GM12878 (cell line): ENCODE measurements at regions not wholly inside any gene's neighbourhood (a gene's known extent, or its start where the extent isn't known, plus 50 kb on each side); places are given as distances from the start of the nearest gene placed in this dataset.

Experiments used
- ATAC-seq: fragments of 200-7000 bp; cut with Tn5 transposase; 3 replicates; pipeline ENCODE4 v1.9.1; 2020; ENCODE audit warnings: mild to moderate bottlenecking, moderate library complexity
- BruUV-seq: library from RNA; stranded (reverse); fragments of 400-500 nt; replicated peaks from 2 replicates; lab custom pipeline; 2021; lab: Mats Ljungman, UMichigan
- CTCF ChIA-PET: fragments of 300-600 bp; sonication (Branson Sonifier 250); formaldehyde crosslinking; extraction: SDS; loops from one replicate; lab custom pipeline; 2021; ENCODE audit warnings: inconsistent platforms; lab: Yijun Ruan, JAX
- POLR2A ChIA-PET: fragments of 350-600 bp; formaldehyde crosslinking; extraction: SDS; loops from one replicate; lab custom pipeline; 2021; ENCODE audit warnings: inconsistent platforms; lab: Charles Lee
- RAD21 ChIA-PET: fragments of 300-600 bp; sonication (Branson Sonifier 250); formaldehyde crosslinking; loops from one replicate; lab custom pipeline; 2023; ENCODE audit warnings: antibody characterized with exemption; ENCODE audit not compliant: unreplicated experiment; lab: Charles Lee
- SMC1A ChIA-PET: fragments of 300-600 bp; sonication (Branson Sonifier 250); formaldehyde crosslinking; loops from one replicate; lab custom pipeline; 2023; ENCODE audit not compliant: unreplicated experiment, uncharacterized antibody; lab: Charles Lee
- DNase-seq: peaks from one replicate; pipeline ENCODE4 v3.0.0-alpha.2; 2011; ENCODE audit warnings: low read depth, low spot score
- FAIRE-seq: peaks from 3 replicates; lab custom pipeline; 2011; peaks lifted over from hg19 to GRCh38; lab: Jason Lieb, UNC
- H2AFZ ChIP-seq: 2 replicates; pipeline ENCODE4 v1.6.0; 2011; ENCODE audit warnings: low read depth, low read length, control low read depth; ENCODE audit not compliant: control insufficient read depth
- H3K27ac ChIP-seq: 2 replicates; pipeline ENCODE4 v1.5.1; 2011; ENCODE audit warnings: control low read depth; ENCODE audit not compliant: control insufficient read depth, insufficient read depth
- H3K27me3 ChIP-seq, 2 experiments: replicated peaks in 1 of 2; 2 replicates each; pipeline versions ENCODE4 v1.6.0 to v1.6.1; 2011; ENCODE audit warnings: low read length in 1 of 2; ENCODE audit not compliant: control insufficient read depth in 2 of 2, insufficient read depth in 2 of 2
- H3K36me3 ChIP-seq, 2 experiments: 2 replicates each; pipeline ENCODE4 v1.5.1; 2011; ENCODE audit warnings: low read length in 1 of 2; ENCODE audit not compliant: control insufficient read depth in 2 of 2, insufficient read depth in 2 of 2
- H3K4me1 ChIP-seq: 2 replicates; pipeline ENCODE4 v1.6.1; 2011; ENCODE audit warnings: mild to moderate bottlenecking, low read length, moderate library complexity, mixed read lengths; ENCODE audit not compliant: control insufficient read depth, insufficient read depth
- H3K4me2 ChIP-seq: 2 replicates; pipeline ENCODE4 v1.6.0; 2011; ENCODE audit warnings: control low read depth; ENCODE audit not compliant: control insufficient read depth, insufficient read depth
- H3K4me3 ChIP-seq: fragments of 200-600 bp; sonication (generic); 2 replicates; pipeline ENCODE4 v1.5.1; 2016
- H3K79me2 ChIP-seq: 2 replicates; pipeline ENCODE4 v1.6.0; 2011; ENCODE audit warnings: low read length; ENCODE audit not compliant: control insufficient read depth, insufficient read depth
- H3K9ac ChIP-seq: 2 replicates; pipeline ENCODE4 v1.8.0; 2011; ENCODE audit warnings: low read length, control low read depth, mixed read lengths; ENCODE audit not compliant: control insufficient read depth, insufficient read depth
- H3K9me3 ChIP-seq: replicated peaks from 3 replicates; pipeline ENCODE4 v1.5.1; 2011; ENCODE audit warnings: mild to moderate bottlenecking, low read length; ENCODE audit not compliant: control insufficient read depth, insufficient read depth
- H4K20me1 ChIP-seq: 2 replicates; pipeline ENCODE4 v1.6.0; 2011; ENCODE audit not compliant: control insufficient read depth, insufficient read depth
- BCL3 ChIP-seq: IDR thresholded peaks from 2 replicates; pipeline ENCODE4 v1.6.1; 2011; ENCODE audit warnings: borderline replicate concordance, low read depth, mild to moderate bottlenecking, moderate library complexity, low read length; ENCODE audit not compliant: insufficient read depth, poor library complexity, severe bottlenecking
- JUNB ChIP-seq: IDR thresholded peaks from 2 replicates; pipeline ENCODE4 v1.6.1; 2016; ENCODE audit warnings: antibody characterized with exemption, mild to moderate bottlenecking
- MYB ChIP-seq: fragments of 150-350 bp; IDR thresholded peaks from 2 replicates; pipeline ENCODE4 v1.6.1; 2014; ENCODE audit warnings: mild to moderate bottlenecking, low read depth, low read length, borderline replicate concordance
- RAD21 ChIP-seq: IDR thresholded peaks from 2 replicates; pipeline ENCODE4 v1.6.1; 2011; ENCODE audit warnings: mild to moderate bottlenecking, low read depth, low read length, moderate library complexity; ENCODE audit not compliant: insufficient read depth
- SREBF2 ChIP-seq: IDR thresholded peaks from 2 replicates; pipeline ENCODE4 v1.6.1; 2012; ENCODE audit warnings: mild to moderate bottlenecking, low read length
- SRF ChIP-seq, 2 experiments: IDR thresholded peaks; 2 replicates each; pipeline ENCODE4 v1.6.1; 2011; ENCODE audit warnings: low read depth in 2 of 2, low read length in 2 of 2, mild to moderate bottlenecking in 1 of 2, moderate library complexity in 1 of 2
- YBX1 ChIP-seq: fragments of 450-650 bp; IDR thresholded peaks from 2 replicates; pipeline ENCODE4 v1.6.1; 2016; ENCODE audit warnings: antibody characterized with exemption
- ZBTB11 ChIP-seq: fragments of 450-650 bp; formaldehyde crosslinking; IDR thresholded peaks from 2 replicates; pipeline ENCODE4 v1.5.0; 2022; ENCODE audit warnings: mild to moderate bottlenecking, missing genetic modification characterization
- ZZZ3 ChIP-seq: IDR thresholded peaks from 2 replicates; pipeline ENCODE4 v1.6.1; 2011; ENCODE audit warnings: low read depth; ENCODE audit not compliant: control insufficient read depth, insufficient read length
- WGBS: methylation state at CpG from one replicate; pipeline ENCODE4 v1.1.6; 2016; ENCODE audit warnings: low lambda C conversion rate; ENCODE audit not compliant: insufficient replicate concordance, insufficient coverage; ENCODE audit errors: missing lambda C conversion rate; 5-methylcytosine and 5-hydroxymethylcytosine counted together
- in situ Hi-C: fragments of 300-500 bp; cut with MboI; formaldehyde crosslinking; loops from 9 replicates; pipeline ENCODE4 v1.14.3; 2018; ENCODE audit warnings: mixed read lengths
- intact Hi-C: fragments of 100-400 bp; cut with micrococcal nuclease; formaldehyde crosslinking; loops from one replicate; pipeline ENCODE4 v1.14.2; 2022; ENCODE audit not compliant: unreplicated experiment
- TF ChIP-seq, protein P1 (sequence below): IDR thresholded peaks from 2 replicates; pipeline ENCODE4 v1.6.1; 2012; ENCODE audit warnings: low read depth, low read length, improper control_type of control experiment

GRCh38 chr15:24748812-24749439, 73.4 kb downstream of the NPAP1 start:
- intact Hi-C loops (no loop called here), in situ Hi-C loops (no loop called here)
- no peaks in the 10 kb centered on the region for H4K20me1 ChIP-seq
- no peak overlapping the region for H3K9ac ChIP-seq
- H3K4me2 ChIP-seq: no peak overlapping the region
- H3K27me3 ChIP-seq: no peaks in the 10 kb centered on the region
- no peaks in the 10 kb centered on the region for H3K79me2 ChIP-seq
- BruUV-seq: no TSS peak
- ATAC-seq (no peak), FAIRE-seq (no peak), DNase-seq (no peak)
- H3K36me3 ChIP-seq: no peaks in the 10 kb centered on the region
- no peak overlapping the region for H2AFZ ChIP-seq
- ChIA-PET SMC1A (no interaction called here), RAD21 (no interaction called here), POLR2A (no interaction called here), CTCF (no interaction called here)
- no peaks in the 10 kb centered on the region; the same call in 2 of the 3 replicates for H3K9me3 ChIP-seq
- TF ChIP-seq, protein P1, sequence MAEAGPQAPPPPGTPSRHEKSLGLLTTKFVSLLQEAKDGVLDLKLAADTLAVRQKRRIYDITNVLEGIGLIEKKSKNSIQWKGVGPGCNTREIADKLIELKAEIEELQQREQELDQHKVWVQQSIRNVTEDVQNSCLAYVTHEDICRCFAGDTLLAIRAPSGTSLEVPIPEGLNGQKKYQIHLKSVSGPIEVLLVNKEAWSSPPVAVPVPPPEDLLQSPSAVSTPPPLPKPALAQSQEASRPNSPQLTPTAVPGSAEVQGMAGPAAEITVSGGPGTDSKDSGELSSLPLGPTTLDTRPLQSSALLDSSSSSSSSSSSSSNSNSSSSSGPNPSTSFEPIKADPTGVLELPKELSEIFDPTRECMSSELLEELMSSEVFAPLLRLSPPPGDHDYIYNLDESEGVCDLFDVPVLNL: no peak
- H3K27ac ChIP-seq: no peak overlapping the region
- 48% methylated on average over 4 of the region's 4 CpGs for WGBS
- no peaks in the 10 kb centered on the region for H3K4me1 ChIP-seq
- H3K4me3 ChIP-seq: no peak overlapping the region

- POLR2A ChIA-PET: no interaction called here
- H2AFZ ChIP-seq: no peak overlapping the region
- no peaks in the 10 kb centered on the region for H3K4me1 ChIP-seq
- CTCF ChIA-PET: no interaction called here
- 29% methylated on average over 3 of the region's 3 CpGs for WGBS
- ATAC-seq: no peak
- no peak overlapping the region for H3K4me3 ChIP-seq
- H3K9me3 ChIP-seq: no peaks in the 10 kb centered on the region; the same call in 2 of the 3 replicates
- in situ Hi-C loops: no loop called here
- no peaks in the 10 kb centered on the region for H4K20me1 ChIP-seq
- no peak overlapping the region for H3K9ac ChIP-seq
- H3K27ac ChIP-seq: no peak overlapping the region
- H3K27me3 ChIP-seq: no peaks in the 10 kb centered on the region
- no peaks in the 10 kb centered on the region for H3K36me3 ChIP-seq
- no TSS peak for BruUV-seq
- H3K79me2 ChIP-seq: no peaks in the 10 kb centered on the region
- no peak overlapping the region for H3K4me2 ChIP-seq
- SMC1A ChIA-PET: no interaction called here
- no peak for DNase-seq
- intact Hi-C loops: no loop called here
- no peak for FAIRE-seq
- RAD21 ChIA-PET: no interaction called here
- TF ChIP-seq JUNB: no peak
- no peak for TF ChIP-seq ZBTB11 (CRISPR knock-in tag)
- TF ChIP-seq SREBF2: no peak
- no peak for TF ChIP-seq MYB
- TF ChIP-seq BCL3: no peak
- TF ChIP-seq YBX1: no peak
- TF ChIP-seq SRF (IDR thresholded peaks at IDR 0.05; ENCODE audit: low read depth in 2 of 2, low read length in 2 of 2): no peak
- no peak for TF ChIP-seq ZZZ3
- TF ChIP-seq RAD21: no peak
Observed at GRCh38 chr15:24752354-24752753, 76.8 kb downstream of the NPAP1 start.
